AG09309 (cell line): ENCODE measurements at regions not wholly inside any gene's neighbourhood (a gene's known extent, or its start where the extent isn't known, plus 50 kb on each side); places are given as distances from the start of the nearest gene placed in this dataset.

Source experiments
- DNase-seq: peaks from one replicate; pipeline ENCODE4 v3.0.0-alpha.2; 2010; ENCODE audit warnings: low read depth
- H3K4me3 ChIP-seq: 2 replicates; pipeline ENCODE4 v1.5.1; 2011; ENCODE audit warnings: mild to moderate bottlenecking, low read depth, low read length, moderate library complexity; ENCODE audit not compliant: control insufficient read depth
- TF ChIP-seq, protein P1 (sequence below): IDR thresholded peaks from 2 replicates; pipeline ENCODE4 v1.5.1; 2011; ENCODE audit warnings: mild to moderate bottlenecking, low read depth, low read length, inconsistent platforms; ENCODE audit not compliant: insufficient read depth, control insufficient read depth; ENCODE audit errors: missing control alignments

DNA sequence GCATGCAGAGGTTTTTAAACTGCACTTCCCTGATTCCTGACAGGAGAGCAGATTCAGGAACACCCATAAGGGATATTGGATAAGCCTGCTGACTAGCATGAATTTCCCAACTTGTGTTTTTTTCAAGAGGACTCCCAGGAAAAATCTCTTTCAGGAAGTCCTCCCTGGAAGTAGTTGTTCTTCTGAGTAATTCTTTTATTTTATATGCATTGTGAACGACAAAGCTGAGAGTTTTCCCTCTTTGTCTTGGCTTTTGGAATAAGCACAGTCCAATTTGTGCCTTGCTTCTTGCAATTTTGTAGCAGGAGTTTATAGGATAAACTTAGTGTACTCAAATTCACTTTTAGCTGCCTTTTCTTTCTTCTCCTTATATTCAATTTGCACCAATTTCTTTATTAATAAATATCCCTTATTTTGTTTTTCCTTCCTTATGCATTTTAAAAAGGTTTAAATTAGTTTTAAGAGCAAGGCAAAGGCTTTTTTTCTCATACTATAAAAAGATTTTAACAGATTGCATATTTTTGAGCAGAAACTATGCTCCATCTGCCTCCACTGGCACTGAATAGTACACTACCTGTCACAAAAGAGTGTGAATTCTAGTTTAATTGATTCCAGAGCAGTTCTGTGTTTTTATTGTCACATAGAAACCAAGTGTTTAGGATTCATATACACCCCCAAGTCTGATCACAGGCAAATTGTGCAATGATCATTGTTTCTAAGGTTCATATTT is 543.3 kb upstream of the SPRY2 start:
- no peak overlapping the region for H3K4me3 ChIP-seq
- TF ChIP-seq, protein P1, sequence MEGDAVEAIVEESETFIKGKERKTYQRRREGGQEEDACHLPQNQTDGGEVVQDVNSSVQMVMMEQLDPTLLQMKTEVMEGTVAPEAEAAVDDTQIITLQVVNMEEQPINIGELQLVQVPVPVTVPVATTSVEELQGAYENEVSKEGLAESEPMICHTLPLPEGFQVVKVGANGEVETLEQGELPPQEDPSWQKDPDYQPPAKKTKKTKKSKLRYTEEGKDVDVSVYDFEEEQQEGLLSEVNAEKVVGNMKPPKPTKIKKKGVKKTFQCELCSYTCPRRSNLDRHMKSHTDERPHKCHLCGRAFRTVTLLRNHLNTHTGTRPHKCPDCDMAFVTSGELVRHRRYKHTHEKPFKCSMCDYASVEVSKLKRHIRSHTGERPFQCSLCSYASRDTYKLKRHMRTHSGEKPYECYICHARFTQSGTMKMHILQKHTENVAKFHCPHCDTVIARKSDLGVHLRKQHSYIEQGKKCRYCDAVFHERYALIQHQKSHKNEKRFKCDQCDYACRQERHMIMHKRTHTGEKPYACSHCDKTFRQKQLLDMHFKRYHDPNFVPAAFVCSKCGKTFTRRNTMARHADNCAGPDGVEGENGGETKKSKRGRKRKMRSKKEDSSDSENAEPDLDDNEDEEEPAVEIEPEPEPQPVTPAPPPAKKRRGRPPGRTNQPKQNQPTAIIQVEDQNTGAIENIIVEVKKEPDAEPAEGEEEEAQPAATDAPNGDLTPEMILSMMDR, result no peak
- no peak for DNase-seq

DNA sequence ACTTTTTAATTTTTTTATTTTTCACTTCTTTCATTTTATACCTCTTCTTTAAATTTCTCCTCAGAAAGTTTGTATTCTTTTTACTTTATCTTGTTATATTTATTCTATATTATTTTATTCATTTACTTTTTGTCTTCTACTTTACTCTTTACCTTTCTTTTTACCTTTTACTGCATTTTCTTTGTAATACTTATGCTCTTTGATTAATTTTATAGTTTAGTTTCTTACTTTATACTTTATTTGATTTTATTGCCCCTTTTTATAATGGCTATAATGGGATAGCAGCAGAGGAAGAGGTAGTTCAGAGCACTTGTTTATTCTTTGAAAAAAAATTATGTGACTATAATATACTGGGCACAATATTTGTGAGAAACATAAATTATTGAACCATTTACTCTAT is 542.6 kb upstream of the SPRY2 start:
- TF ChIP-seq, protein P1, result no peak
- DNase-seq, result no peak
- no peak overlapping the region for H3K4me3 ChIP-seq

DNA sequence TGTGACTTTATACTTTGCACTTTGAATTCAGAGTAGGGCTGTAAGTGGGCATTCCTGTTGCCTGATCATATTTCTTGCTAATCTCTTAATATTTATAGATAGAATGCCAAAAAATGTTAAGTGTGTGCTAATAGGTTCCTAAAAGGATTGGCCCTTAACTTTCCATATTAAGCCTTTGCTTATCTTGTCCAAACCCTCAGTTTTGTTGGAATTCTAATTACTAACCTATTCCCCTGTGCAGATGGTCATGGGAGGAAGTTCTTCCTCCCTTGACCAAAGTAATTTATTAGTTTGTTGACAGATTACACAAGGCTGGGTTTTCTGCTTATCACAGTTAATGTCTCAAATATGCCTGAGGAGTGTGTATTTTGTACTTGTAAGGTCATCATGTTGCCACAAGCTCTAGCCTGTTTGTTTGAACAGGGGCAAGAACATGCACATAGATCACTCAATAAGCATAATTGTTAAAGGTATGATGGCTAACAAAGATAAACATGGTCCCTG is 541.1 kb upstream of the SPRY2 start:
- TF ChIP-seq, protein P1, result no peak
- no peak overlapping the region for H3K4me3 ChIP-seq
- no peak for DNase-seq

DNA sequence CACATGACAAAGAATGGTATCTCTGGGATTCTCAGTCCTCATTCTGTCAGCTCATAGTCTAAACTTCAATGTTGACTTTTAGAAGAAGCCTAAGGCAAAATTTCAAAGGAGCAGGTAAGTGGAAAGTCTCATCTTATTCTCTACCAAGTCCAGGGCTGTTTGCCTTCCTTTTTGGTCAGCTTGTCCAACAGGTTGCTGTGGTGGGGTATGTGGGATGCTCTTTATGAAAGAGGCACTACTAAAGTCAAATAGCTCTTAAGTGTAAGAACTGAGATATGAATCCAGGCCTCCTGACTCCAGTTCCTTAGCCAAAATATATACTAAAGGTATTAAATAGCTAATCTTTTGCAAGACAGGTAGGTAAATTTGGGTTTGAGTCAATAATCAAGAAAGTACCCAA is 540.6 kb upstream of the SPRY2 start:
- TF ChIP-seq, protein P1, result no peak
- DNase-seq, result no peak
- H3K4me3 ChIP-seq, result no peak overlapping the region

DNA sequence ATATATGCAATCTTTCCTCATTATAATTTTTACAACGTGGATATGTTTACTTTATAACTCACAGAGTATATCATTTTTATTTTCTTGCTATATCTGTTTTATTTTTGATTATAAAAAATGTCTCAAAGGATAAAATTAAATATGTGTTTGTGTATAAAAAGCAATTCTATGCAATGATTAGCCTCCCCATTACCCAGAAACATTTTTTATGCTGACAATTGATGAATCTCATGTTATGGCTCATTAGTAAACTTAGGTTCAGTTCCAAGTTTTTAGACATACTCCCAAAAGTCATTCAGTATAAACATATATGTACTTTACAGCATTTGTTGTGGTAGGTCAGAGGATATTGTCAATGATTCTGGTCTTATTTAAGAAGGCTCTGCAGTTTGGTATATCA is 540.1 kb upstream of the SPRY2 start:
- TF ChIP-seq, protein P1, result no peak
- H3K4me3 ChIP-seq, result no peak overlapping the region
- DNase-seq, result no peak

DNA sequence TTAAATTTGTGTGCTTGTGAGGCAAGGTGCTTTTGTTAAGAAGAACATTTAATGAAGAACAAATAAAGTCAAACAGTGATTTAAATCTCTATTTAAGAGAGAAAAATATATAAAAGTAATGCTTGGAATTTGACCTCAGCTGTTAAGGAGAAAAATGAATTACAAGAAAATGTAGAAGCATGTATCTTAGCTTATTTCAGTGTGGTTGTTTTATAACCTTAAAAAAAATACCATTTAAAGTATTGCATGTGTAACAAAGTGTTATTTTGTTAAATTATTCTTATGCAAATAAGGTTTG is 537.0 kb upstream of the SPRY2 start:
- TF ChIP-seq, protein P1, result no peak
- no peak for DNase-seq
- H3K4me3 ChIP-seq, result no peak overlapping the region
